ENCODE measurements at regions not wholly inside any gene's neighbourhood (a gene's known extent, or its start where the extent isn't known, plus 50 kb on each side); places are given as distances from the start of the nearest gene placed in this dataset.

DNA sequence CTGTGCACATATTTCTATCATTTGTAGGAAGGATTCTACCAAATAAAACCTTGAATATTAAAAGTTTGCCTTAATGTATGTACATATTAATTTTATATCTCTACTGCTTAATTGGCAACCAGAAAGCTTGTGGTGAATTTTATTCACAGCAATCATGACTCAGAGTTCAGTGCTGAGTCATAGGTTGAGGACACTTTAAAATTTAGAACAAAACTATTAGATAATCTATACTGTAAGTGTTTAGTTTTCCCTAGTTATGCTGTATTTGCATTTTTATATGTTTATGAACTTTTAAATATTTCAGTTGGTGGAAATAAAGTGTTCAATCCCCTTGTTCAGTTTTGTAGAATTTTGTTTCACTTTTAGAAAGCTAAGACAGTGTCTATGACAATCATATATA lies 841.5 kb downstream of the KCNT2 start:
- no peak overlapping the region for H3K4me3 ChIP-seq (ENCODE audit: control insufficient read depth, low read depth, low read length)
- TF ChIP-seq, protein P1, sequence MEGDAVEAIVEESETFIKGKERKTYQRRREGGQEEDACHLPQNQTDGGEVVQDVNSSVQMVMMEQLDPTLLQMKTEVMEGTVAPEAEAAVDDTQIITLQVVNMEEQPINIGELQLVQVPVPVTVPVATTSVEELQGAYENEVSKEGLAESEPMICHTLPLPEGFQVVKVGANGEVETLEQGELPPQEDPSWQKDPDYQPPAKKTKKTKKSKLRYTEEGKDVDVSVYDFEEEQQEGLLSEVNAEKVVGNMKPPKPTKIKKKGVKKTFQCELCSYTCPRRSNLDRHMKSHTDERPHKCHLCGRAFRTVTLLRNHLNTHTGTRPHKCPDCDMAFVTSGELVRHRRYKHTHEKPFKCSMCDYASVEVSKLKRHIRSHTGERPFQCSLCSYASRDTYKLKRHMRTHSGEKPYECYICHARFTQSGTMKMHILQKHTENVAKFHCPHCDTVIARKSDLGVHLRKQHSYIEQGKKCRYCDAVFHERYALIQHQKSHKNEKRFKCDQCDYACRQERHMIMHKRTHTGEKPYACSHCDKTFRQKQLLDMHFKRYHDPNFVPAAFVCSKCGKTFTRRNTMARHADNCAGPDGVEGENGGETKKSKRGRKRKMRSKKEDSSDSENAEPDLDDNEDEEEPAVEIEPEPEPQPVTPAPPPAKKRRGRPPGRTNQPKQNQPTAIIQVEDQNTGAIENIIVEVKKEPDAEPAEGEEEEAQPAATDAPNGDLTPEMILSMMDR (conservative IDR thresholded peaks at IDR 0.05; ENCODE audit: control insufficient read depth, insufficient read depth, low read depth, low read length) = no peak
- DNase-seq (ENCODE audit: low read depth) = peak; percentile 36

DNA sequence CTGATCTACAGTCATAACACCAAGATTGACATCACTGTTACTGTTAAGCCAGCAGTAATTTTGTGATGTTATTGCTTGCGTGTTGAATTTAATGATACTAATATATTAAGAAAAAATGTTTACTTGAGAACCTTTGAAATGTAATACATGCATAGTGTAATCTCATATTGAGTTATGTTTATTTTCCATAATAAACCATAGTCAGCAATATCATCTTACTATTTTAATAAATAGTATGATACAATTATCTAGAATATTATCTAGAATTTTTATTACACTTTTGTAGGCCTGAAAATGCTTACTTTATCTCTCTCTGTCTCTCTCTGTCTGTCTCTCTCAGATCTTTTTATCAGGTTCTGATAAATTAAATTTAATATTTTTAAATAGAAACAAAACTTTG lies 843.1 kb downstream of the KCNT2 start:
- DNase-seq (ENCODE audit: low read depth) = no peak
- TF ChIP-seq, protein P1 (conservative IDR thresholded peaks at IDR 0.05; ENCODE audit: control insufficient read depth, insufficient read depth, low read depth, low read length) = no peak
- no peak overlapping the region for H3K4me3 ChIP-seq (ENCODE audit: control insufficient read depth, low read depth, low read length)

- TF ChIP-seq, protein P1 (conservative IDR thresholded peaks at IDR 0.05; ENCODE audit: control insufficient read depth, insufficient read depth, low read depth, low read length) = no peak
- H3K4me3 ChIP-seq (ENCODE audit: control insufficient read depth, low read depth, low read length) = no peak overlapping the region
- DNase-seq (ENCODE audit: low read depth) = no peak
Observed at GRCh38 chr1:195763907-195764374, 844.3 kb downstream of the KCNT2 start.

- H3K4me3 ChIP-seq (ENCODE audit: control insufficient read depth, low read depth, low read length) = no peak overlapping the region
- TF ChIP-seq, protein P1 (conservative IDR thresholded peaks at IDR 0.05; ENCODE audit: control insufficient read depth, insufficient read depth, low read depth, low read length) = no peak
- no peak for DNase-seq (ENCODE audit: low read depth)
Observed at GRCh38 chr1:195763146-195763906, 844.9 kb downstream of the KCNT2 start.

DNA sequence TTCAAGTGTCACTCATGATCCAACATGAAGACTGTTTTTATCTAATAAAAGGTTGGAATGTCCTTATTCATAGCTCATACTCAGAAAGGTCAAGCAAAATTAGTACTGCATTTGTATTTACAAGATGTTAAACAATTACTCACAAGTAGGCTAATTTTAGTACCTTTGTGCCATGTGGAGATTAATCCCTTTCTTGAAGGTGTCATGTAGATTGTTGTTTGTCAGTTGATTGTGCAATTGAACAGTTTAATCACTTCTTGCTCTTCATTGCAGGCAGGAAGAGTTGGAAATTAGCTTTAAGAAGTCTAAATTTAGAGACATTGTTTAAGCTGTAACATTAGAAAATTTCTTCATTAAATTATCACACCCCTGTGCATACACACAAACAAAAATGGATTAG lies 847.1 kb downstream of the KCNT2 start:
- H3K4me3 ChIP-seq (ENCODE audit: control insufficient read depth, low read depth, low read length) = no peak overlapping the region
- no peak for DNase-seq (ENCODE audit: low read depth)
- TF ChIP-seq, protein P1 (conservative IDR thresholded peaks at IDR 0.05; ENCODE audit: control insufficient read depth, insufficient read depth, low read depth, low read length) = no peak

- TF ChIP-seq, protein P1 (conservative IDR thresholded peaks at IDR 0.05; ENCODE audit: control insufficient read depth, insufficient read depth, low read depth, low read length) = no peak
- H3K4me3 ChIP-seq (ENCODE audit: control insufficient read depth, low read depth, low read length) = no peak overlapping the region
- no peak for DNase-seq (ENCODE audit: low read depth)
Observed at GRCh38 chr1:195756109-195756508, 852.1 kb downstream of the KCNT2 start.
